ENCODE measurements at regions not wholly inside any gene's neighbourhood (a gene's known extent, or its start where the extent isn't known, plus 50 kb on each side); places are given as distances from the start of the nearest gene placed in this dataset.

GRCh38 chr2:163541943-163542342 is 193.9 kb downstream of the FIGN start:
- TF ChIP-seq CTCF (IDR thresholded peaks at IDR 0.05): no peak

DNA sequence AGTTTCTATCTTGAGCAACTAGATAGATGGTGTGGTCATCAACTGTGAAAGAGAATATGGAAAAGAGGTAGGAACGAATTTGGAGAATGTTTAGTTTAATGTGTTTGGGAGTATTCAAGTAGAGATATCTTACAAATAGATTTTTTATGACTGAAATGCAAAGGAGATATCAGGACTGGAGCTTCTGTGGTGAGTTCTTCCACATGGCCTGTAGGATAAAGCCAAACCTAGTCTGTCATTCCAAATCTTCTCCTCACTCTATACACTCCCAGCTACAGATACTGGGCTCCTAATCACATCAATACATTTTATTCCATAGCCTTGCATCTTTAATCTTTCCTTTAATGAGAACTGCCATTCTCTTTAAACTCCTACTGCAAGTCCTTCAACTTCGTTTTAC is 194.3 kb downstream of the FIGN start:
- TF ChIP-seq CTCF (IDR thresholded peaks at IDR 0.05): no peak

GRCh38 chr2:163528640-163529217 is 207.1 kb downstream of the FIGN start:
- TF ChIP-seq CTCF (IDR thresholded peaks at IDR 0.05): no peak

- no peak for TF ChIP-seq CTCF (IDR thresholded peaks at IDR 0.05)
Measured at GRCh38 chr2:163527381-163527780, 208.4 kb downstream of the FIGN start.

GRCh38 chr2:163518762-163519161 is 217.0 kb downstream of the FIGN start:
- TF ChIP-seq CTCF (IDR thresholded peaks at IDR 0.05): no peak

DNA sequence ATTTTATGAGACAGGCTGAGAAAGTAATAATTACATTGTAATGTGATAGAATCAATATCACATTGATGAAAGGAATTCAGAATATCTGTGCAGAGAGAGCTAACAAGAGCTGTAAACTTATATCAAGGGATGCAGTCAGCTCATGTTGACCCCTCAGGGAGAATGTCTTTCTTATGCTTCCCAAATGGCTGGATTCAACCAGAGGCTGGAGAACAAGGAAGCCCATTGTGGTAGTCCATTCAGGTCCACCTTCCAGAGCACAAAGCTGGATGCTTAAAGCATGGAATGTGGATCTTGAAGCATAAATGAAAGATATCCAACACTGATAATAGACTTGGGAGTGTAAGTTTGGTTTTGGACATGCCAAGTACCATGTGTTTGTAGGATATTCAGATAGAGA is 220.0 kb downstream of the FIGN start:
- TF ChIP-seq CTCF (IDR thresholded peaks at IDR 0.05): no peak

- no peak for TF ChIP-seq CTCF (IDR thresholded peaks at IDR 0.05)
Measured at GRCh38 chr2:163505281-163505680, 230.5 kb downstream of the FIGN start.
